Stimulated activated naive CD8-positive, alpha-beta T cell treated with anti-CD3 and anti-CD28 coated beads, Interleukin-15, Interleukin-2, amounts not matched to agents 100 ng/mL and 50 ng/mL, for 24 hours (primary cell): ENCODE measurements at regions not wholly inside any gene's neighbourhood (a gene's known extent, or its start where the extent isn't known, plus 50 kb on each side); places are given as distances from the start of the nearest gene placed in this dataset.

Experiments
- H3K27ac Mint-ChIP-seq: one replicate; pipeline ENCODE4 v1.8.0; 2021; ENCODE audit warnings: mild to moderate bottlenecking, mixed read lengths
- H3K27me3 Mint-ChIP-seq: one replicate; pipeline ENCODE4 v1.8.0; 2021; ENCODE audit warnings: mixed read lengths
- H3K36me3 Mint-ChIP-seq: one replicate; pipeline ENCODE4 v1.8.0; 2021; ENCODE audit warnings: low read depth, mixed read lengths
- H3K4me1 Mint-ChIP-seq: one replicate; pipeline ENCODE4 v1.8.0; 2021; ENCODE audit warnings: low read depth, mixed read lengths
- H3K4me3 Mint-ChIP-seq: one replicate; pipeline ENCODE4 v1.8.0; 2021; ENCODE audit warnings: mild to moderate bottlenecking, mixed read lengths
- H3K9me3 Mint-ChIP-seq: one replicate; pipeline ENCODE4 v1.8.0; 2021; ENCODE audit warnings: mixed read lengths

DNA sequence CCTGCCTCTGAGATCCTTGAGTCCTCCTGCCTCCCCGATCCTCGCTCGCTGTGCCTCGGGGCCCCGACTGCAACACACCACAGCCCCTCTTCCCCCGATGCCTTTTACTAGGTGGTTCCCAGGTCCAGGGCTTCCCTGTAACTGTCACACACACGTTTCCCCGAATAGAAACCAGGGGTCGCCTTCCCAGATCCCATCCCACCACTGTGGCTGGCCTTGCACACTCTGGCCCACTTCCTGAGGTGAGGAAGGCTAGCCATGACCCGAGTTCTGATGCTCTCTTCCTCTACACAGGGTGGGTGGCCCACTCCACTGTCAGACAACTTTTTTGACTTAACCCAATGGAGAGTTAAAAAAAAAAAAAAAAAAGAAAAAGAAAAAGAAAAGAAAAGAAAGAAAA, 139.6 kb upstream of the ASB18 start:
- no peak overlapping the region for H3K27ac Mint-ChIP-seq
- no peaks in the 10 kb centered on the region for H3K4me1 Mint-ChIP-seq
- no peaks in the 10 kb centered on the region for H3K36me3 Mint-ChIP-seq
- H3K9me3 Mint-ChIP-seq, result no peaks in the 10 kb centered on the region
- no peaks in the 10 kb centered on the region for H3K27me3 Mint-ChIP-seq
- no peak overlapping the region for H3K4me3 Mint-ChIP-seq

GRCh38 chr2:236404346-236404745, 140.1 kb upstream of the ASB18 start:
- H3K4me1 Mint-ChIP-seq, result no peaks in the 10 kb centered on the region
- H3K4me3 Mint-ChIP-seq, result no peak overlapping the region
- H3K9me3 Mint-ChIP-seq, result no peaks in the 10 kb centered on the region
- no peaks in the 10 kb centered on the region for H3K27me3 Mint-ChIP-seq
- no peak overlapping the region for H3K27ac Mint-ChIP-seq
- no peaks in the 10 kb centered on the region for H3K36me3 Mint-ChIP-seq

DNA sequence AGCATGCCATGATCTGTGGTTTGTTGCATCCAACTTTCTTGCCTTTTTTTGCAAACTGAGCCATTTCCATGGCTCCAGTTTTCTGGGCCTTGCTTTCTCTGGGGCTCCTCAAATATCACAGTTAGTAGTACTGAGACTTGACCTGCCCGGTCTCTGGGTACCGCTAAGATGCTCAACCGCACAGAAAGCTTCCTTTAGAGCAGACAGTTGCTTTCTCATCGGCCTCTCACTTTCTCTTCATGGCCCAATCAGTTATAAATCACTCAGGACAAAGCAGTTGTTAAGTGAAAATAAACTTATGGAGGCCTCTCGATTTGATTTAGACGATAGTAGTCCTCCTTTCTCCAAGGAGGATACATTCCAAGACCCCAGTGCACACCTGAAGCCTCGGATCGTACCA, 141.2 kb upstream of the ASB18 start:
- H3K27me3 Mint-ChIP-seq, result no peaks in the 10 kb centered on the region
- no peak overlapping the region for H3K4me3 Mint-ChIP-seq
- H3K27ac Mint-ChIP-seq, result no peak overlapping the region
- H3K9me3 Mint-ChIP-seq, result no peaks in the 10 kb centered on the region
- no peaks in the 10 kb centered on the region for H3K4me1 Mint-ChIP-seq
- no peaks in the 10 kb centered on the region for H3K36me3 Mint-ChIP-seq

GRCh38 chr2:236408090-236408489, 143.9 kb upstream of the ASB18 start:
- Mint-ChIP-seq H3K4me3 (no peak overlapping the region), H3K27me3 (no peaks in the 10 kb centered on the region), H3K36me3 (no peaks in the 10 kb centered on the region), H3K9me3 (peaks cover 5% of the 10 kb centered on the region), H3K27ac (no peak overlapping the region), H3K4me1 (no peaks in the 10 kb centered on the region)

- H3K27me3 Mint-ChIP-seq, result no peaks in the 10 kb centered on the region
- no peaks in the 10 kb centered on the region for H3K4me1 Mint-ChIP-seq
- H3K4me3 Mint-ChIP-seq, result no peak overlapping the region
- H3K36me3 Mint-ChIP-seq, result no peaks in the 10 kb centered on the region
- H3K27ac Mint-ChIP-seq, result no peak overlapping the region
- peaks cover 5% of the 10 kb centered on the region for H3K9me3 Mint-ChIP-seq
Observed at GRCh38 chr2:236408786-236409185, 144.6 kb upstream of the ASB18 start.

- Mint-ChIP-seq H3K36me3 (no peaks in the 10 kb centered on the region), H3K27ac (no peak overlapping the region), H3K4me1 (no peaks in the 10 kb centered on the region), H3K9me3 (peaks cover 6% of the 10 kb centered on the region), H3K27me3 (peaks cover 5% of the 10 kb centered on the region), H3K4me3 (no peak overlapping the region)
Observed at GRCh38 chr2:236415684-236416444, 151.7 kb upstream of the ASB18 start.

DNA sequence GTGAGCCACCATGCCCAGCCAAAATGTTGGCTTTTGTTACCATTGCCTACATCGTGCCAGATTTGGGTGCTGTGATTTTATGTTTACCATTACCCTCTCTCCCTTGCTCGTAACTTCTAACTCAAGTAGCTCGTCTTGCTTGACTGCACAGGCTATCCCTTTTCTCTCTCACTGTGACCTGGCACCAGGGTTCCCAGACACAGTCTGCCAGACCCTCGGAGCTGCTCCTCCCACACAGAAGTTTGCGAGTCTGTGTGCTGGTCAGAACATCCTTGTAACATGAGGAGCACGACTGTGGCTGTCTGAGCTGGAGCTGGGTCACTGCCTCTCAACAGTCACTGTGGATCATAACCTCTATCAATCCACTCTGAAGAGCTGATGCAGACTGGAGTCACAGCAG, 152.5 kb upstream of the ACKR3 start:
- H3K36me3 Mint-ChIP-seq, result no peaks in the 10 kb centered on the region
- H3K27me3 Mint-ChIP-seq, result peaks cover 8% of the 10 kb centered on the region
- H3K9me3 Mint-ChIP-seq, result peaks cover 8% of the 10 kb centered on the region
- H3K27ac Mint-ChIP-seq, result no peak overlapping the region
- no peak overlapping the region for H3K4me3 Mint-ChIP-seq
- no peaks in the 10 kb centered on the region for H3K4me1 Mint-ChIP-seq

DNA sequence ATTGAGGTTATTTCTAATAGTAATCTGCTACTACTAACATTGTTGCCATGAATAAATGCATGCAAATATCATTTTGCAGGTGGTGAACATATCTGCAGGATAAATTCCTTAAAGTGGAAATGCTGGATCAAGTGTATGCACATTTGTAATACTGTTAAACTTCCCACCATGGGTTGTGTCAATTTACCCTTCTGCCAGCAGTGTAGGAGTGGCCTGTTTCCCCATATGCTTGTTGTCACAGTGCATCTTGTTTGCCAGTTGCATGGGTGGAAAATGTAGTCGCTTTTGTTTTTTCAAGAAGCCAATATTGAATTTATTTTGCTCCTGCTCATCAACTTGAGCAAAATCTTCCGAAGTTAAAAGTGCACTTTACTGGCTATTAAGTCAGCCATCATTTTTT, 139.0 kb upstream of the ACKR3 start:
- H3K27ac Mint-ChIP-seq, result no peak overlapping the region
- H3K4me1 Mint-ChIP-seq, result no peaks in the 10 kb centered on the region
- no peak overlapping the region for H3K4me3 Mint-ChIP-seq
- H3K27me3 Mint-ChIP-seq, result peaks cover 29% of the 10 kb centered on the region
- no peaks in the 10 kb centered on the region for H3K36me3 Mint-ChIP-seq
- H3K9me3 Mint-ChIP-seq, result peaks cover 4% of the 10 kb centered on the region

GRCh38 chr2:236434593-236434992, 135.0 kb upstream of the ACKR3 start:
- H3K27me3 Mint-ChIP-seq, result peaks cover 6% of the 10 kb centered on the region
- H3K27ac Mint-ChIP-seq, result no peak overlapping the region
- H3K9me3 Mint-ChIP-seq, result no peaks in the 10 kb centered on the region
- no peaks in the 10 kb centered on the region for H3K36me3 Mint-ChIP-seq
- H3K4me1 Mint-ChIP-seq, result no peaks in the 10 kb centered on the region
- H3K4me3 Mint-ChIP-seq, result no peak overlapping the region

- Mint-ChIP-seq H3K4me1 (peaks cover 15% of the 10 kb centered on the region), H3K4me3 (no peak overlapping the region), H3K27ac (peak overlapping the region; percentile 78)
Observed at GRCh38 chr2:236440110-236440881, 129.3 kb upstream of the ACKR3 start.

GRCh38 chr2:236444187-236444586, 125.4 kb upstream of the ACKR3 start:
- H3K4me1 Mint-ChIP-seq, result peaks cover 18% of the 10 kb centered on the region
- no peak overlapping the region for H3K4me3 Mint-ChIP-seq
- H3K27ac Mint-ChIP-seq, result no peak overlapping the region
- peaks cover 4% of the 10 kb centered on the region for H3K9me3 Mint-ChIP-seq
- H3K27me3 Mint-ChIP-seq, result peaks cover 7% of the 10 kb centered on the region
- H3K36me3 Mint-ChIP-seq, result no peaks in the 10 kb centered on the region

More at GRCh38 chr2:236440110-236440881, 129.3 kb upstream of the ACKR3 start:
- peaks cover 4% of the 10 kb centered on the region for H3K9me3 Mint-ChIP-seq
- no peaks in the 10 kb centered on the region for H3K36me3 Mint-ChIP-seq
- H3K27me3 Mint-ChIP-seq, result peaks cover 10% of the 10 kb centered on the region

- peaks cover 9% of the 10 kb centered on the region for H3K4me1 Mint-ChIP-seq
Observed at GRCh38 chr2:236445678-236446077, 123.9 kb upstream of the ACKR3 start.

DNA sequence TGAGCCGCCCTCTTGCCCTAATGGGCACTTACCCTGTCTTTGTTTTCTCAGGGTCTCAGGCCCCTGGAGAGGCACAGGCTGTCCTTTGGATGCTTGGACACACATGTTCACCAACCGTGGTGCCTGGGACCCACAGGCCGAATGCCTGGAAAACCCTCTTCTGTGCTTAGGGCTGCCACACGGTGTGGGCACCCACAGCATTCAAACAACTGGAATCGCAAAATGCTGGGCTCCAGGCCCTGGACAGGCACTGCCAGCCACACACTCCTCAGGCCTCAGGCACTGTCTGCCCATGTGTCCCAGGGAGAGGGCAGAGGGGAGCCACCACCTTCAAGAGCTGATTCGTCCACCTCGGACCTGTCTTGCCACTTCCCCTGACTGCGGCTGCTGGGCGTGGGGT, 123.1 kb upstream of the ACKR3 start:
- Mint-ChIP-seq H3K4me3 (no peak overlapping the region), H3K27me3 (peaks cover 7% of the 10 kb centered on the region), H3K9me3 (peaks cover 4% of the 10 kb centered on the region), H3K36me3 (no peaks in the 10 kb centered on the region), H3K4me1 (peaks cover 4% of the 10 kb centered on the region), H3K27ac (no peak overlapping the region)

More at GRCh38 chr2:236445678-236446077, 123.9 kb upstream of the ACKR3 start:
- Mint-ChIP-seq H3K27me3 (peaks cover 7% of the 10 kb centered on the region), H3K4me3 (no peak overlapping the region), H3K9me3 (peaks cover 4% of the 10 kb centered on the region), H3K27ac (no peak overlapping the region), H3K36me3 (no peaks in the 10 kb centered on the region)

DNA sequence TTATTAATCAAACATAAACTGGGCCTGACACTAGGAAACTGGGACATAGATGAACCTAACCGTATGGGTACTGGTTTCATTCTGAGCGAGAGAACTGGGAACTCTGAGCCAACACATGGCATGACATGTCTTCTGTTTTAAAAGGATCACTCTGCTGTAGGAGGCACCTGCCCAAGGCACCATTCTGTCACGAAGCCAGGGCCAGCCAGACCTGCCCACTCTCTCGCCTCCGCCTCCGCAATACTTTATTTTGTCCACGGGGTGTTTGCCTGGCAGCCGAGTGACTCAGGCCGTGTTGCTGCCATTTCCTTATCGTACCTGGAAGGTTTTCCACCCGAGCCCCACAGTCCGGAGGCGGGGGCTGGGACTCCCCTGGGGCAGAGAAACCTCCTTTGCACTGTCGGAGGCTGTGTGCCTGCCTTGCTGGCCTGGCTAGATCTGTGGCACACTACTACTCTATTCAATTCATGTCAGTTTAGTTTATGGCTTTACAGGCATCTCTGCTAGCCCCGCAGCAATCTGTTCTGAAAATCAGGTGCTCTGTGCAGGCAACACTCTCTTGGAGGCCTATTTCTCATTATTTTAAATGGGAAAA, 120.4 kb upstream of the ACKR3 start:
- no peak overlapping the region for H3K4me3 Mint-ChIP-seq
- no peaks in the 10 kb centered on the region for H3K9me3 Mint-ChIP-seq
- no peaks in the 10 kb centered on the region for H3K36me3 Mint-ChIP-seq
- H3K4me1 Mint-ChIP-seq, result peaks cover 4% of the 10 kb centered on the region
- H3K27ac Mint-ChIP-seq, result no peak overlapping the region
- peaks cover 3% of the 10 kb centered on the region for H3K27me3 Mint-ChIP-seq

GRCh38 chr2:236452238-236452637, 117.4 kb upstream of the ACKR3 start:
- Mint-ChIP-seq H3K27ac (no peak overlapping the region), H3K4me1 (peaks cover 4% of the 10 kb centered on the region), H3K9me3 (peaks cover 3% of the 10 kb centered on the region), H3K4me3 (no peak overlapping the region), H3K36me3 (peaks cover under 1% of the 10 kb centered on the region), H3K27me3 (peaks cover 3% of the 10 kb centered on the region)
